Common myeloid progenitor, CD34-positive (primary cell): ENCODE measurements at regions not wholly inside any gene's neighbourhood (a gene's known extent, or its start where the extent isn't known, plus 50 kb on each side); places are given as distances from the start of the nearest gene placed in this dataset.
"Not testable (repeated sequence)": the region's sequence is repeated elsewhere in the genome, so short reads cannot be mapped to it uniquely, and the experiment has no call there.

Experiments
- CTCF ChIA-PET: fragments of 350-600 bp; sonication (Branson Sonifier 250); formaldehyde crosslinking; loops from one replicate; lab custom pipeline; 2021; ENCODE audit warnings: antibody characterized with exemption; lab: Charles Lee
- POLR2A ChIA-PET: fragments of 350-600 bp; sonication (Branson Sonifier 250); formaldehyde crosslinking; loops from one replicate; lab custom pipeline; 2021; ENCODE audit warnings: antibody characterized with exemption; lab: Charles Lee
- DNase-seq, 3 donors: peaks; one replicate each; pipeline versions ENCODE4 v3.0.0 to v3.0.0-alpha.2; 2013
- H3K27ac ChIP-seq, 2 experiments: 1 replicate in 1 of 2; 2 replicates in 1 of 2; pipeline ENCODE4 v1.7.0; 2013; ENCODE audit warnings: inconsistent platforms in 2 of 2, low read length in 2 of 2, mild to moderate bottlenecking in 2 of 2, low read depth in 1 of 2, moderate library complexity in 1 of 2; ENCODE audit not compliant: severe bottlenecking in 2 of 2, insufficient read depth in 1 of 2, poor library complexity in 1 of 2
- H3K27me3 ChIP-seq, 5 experiments: replicated peaks in 2 of 5; 1 replicate in 3 of 5; 2 replicates in 2 of 5; pipeline versions ENCODE4 v1.6.1 to v1.7.0; 2013; ENCODE audit warnings: low read length in 4 of 5, mild to moderate bottlenecking in 2 of 5, moderate library complexity in 2 of 5, inconsistent platforms in 1 of 5; ENCODE audit not compliant: insufficient read depth in 5 of 5, control insufficient read depth in 4 of 5
- H3K36me3 ChIP-seq, 4 experiments: 1 replicate in 2 of 4; 2 replicates in 2 of 4; pipeline versions ENCODE4 v1.6.1 to v1.7.0; 2013; ENCODE audit warnings: low read length in 3 of 4, control low read depth in 1 of 4, mild to moderate bottlenecking in 1 of 4; ENCODE audit not compliant: control insufficient read depth in 4 of 4, insufficient read depth in 4 of 4
- H3K4me1 ChIP-seq, 4 experiments: 1 replicate in 3 of 4; 2 replicates in 1 of 4; pipeline versions ENCODE4 v1.6.1 to v1.7.1; 2013; ENCODE audit warnings: low read length in 3 of 4, mild to moderate bottlenecking in 3 of 4, control low read depth in 1 of 4, inconsistent platforms in 1 of 4, moderate library complexity in 1 of 4; ENCODE audit not compliant: control insufficient read depth in 4 of 4, insufficient read depth in 4 of 4; ENCODE audit errors: control extremely low read depth in 1 of 4
- H3K4me3 ChIP-seq, 7 experiments: 1 replicate in 4 of 7; 2 replicates in 3 of 7; pipeline versions ENCODE4 v1.5.1 to v1.7.0; 2013; ENCODE audit warnings: mild to moderate bottlenecking in 7 of 7, low read length in 6 of 7, moderate library complexity in 6 of 7, inconsistent platforms in 2 of 7, low read depth in 2 of 7, control low read depth in 1 of 7; ENCODE audit not compliant: insufficient read depth in 4 of 7, control insufficient read depth in 1 of 7; ENCODE audit errors: extremely low read depth in 1 of 7
- H3K9me3 ChIP-seq, 5 experiments: 1 replicate in 4 of 5; 2 replicates in 1 of 5; pipeline versions ENCODE4 v1.6.1 to v1.7.1; 2013; ENCODE audit warnings: low read length in 4 of 5, mild to moderate bottlenecking in 2 of 5, inconsistent platforms in 1 of 5, low read depth in 1 of 5, moderate library complexity in 1 of 5; ENCODE audit not compliant: control insufficient read depth in 4 of 5, insufficient read depth in 2 of 5; ENCODE audit errors: control extremely low read depth in 1 of 5
- WGBS: methylation state at CpG from one replicate; pipeline ENCODE4 v1.1.5; 2013; ENCODE audit not compliant: insufficient coverage; 5-methylcytosine and 5-hydroxymethylcytosine counted together

DNA sequence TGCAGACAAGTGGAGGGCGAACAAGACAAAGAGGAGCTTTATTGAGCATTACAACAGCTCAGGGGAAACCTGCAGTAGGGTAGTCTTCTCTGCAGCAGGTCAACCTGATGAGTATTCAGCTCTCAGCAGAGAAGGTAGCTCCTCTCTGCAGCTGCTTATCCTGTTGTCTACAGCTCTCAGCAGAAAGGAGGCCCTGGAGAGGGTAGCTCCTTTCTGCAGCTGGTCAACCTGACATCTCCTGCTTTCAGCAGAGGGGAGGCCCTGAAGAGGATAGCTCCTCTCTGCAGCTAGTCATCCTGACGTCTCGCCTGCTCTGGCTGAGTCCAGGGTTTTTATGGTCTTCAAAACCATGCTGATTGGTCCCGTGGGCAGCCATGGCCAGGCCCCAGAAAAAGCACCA is 113.6 kb downstream of the CD24 start:
- Histone ChIP-seq H3K36me3 (no peaks in the 10 kb centered on the region), H3K4me3 (no peak overlapping the region), H3K9me3 (peaks cover 0 to 17% (median 7%) of the 10 kb centered on the region in 5 experiments), H3K4me1 (no peaks in the 10 kb centered on the region), H3K27ac (no peak overlapping the region), H3K27me3 (no peaks in the 10 kb centered on the region)
- POLR2A ChIA-PET = no interaction called here
- no peak for DNase-seq
- CTCF ChIA-PET = no interaction called here
- WGBS = 95% methylated on average over 2 of the region's 4 CpGs

DNA sequence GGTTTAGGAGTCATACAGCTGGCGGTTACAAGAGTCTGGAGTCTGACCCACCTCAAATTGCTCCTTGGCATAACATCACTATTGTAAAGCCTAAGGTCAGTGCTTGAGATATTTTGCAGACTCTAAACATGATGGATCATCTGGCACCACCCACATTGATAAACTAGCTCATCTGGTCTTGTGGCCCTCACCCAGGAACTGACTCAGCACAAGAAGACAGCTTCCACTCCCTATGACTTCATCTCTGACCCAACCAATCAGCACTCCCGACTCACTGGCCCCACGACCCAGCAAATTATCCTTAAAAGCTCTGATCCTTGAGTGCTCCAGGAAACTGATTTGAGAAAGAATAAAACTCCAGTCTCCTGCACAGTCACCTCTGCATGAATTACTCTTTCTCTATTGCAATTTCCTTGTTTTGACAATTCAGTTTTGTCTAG is 115.9 kb downstream of the CD24 start:
- H3K9me3 ChIP-seq = peaks cover 0 to 12% (median 7%) of the 10 kb centered on the region in 5 experiments
- no peak overlapping the region for H3K27ac ChIP-seq
- CTCF ChIA-PET = no interaction called here
- DNase-seq = no peak
- POLR2A ChIA-PET = no interaction called here
- no peak overlapping the region for H3K4me3 ChIP-seq
- 96% methylated on average over 3 of the region's 3 CpGs for WGBS
- H3K4me1 ChIP-seq = no peaks in the 10 kb centered on the region
- no peaks in the 10 kb centered on the region for H3K36me3 ChIP-seq
- H3K27me3 ChIP-seq = no peaks in the 10 kb centered on the region

- no peaks in the 10 kb centered on the region for H3K4me1 ChIP-seq
- no peak overlapping the region for H3K27ac ChIP-seq
- H3K4me3 ChIP-seq = no peak overlapping the region
- H3K9me3 ChIP-seq = peaks cover 0 to 9% (median 5%) of the 10 kb centered on the region in 5 experiments
- WGBS = 94% methylated on average over 9 of the region's 9 CpGs
- DNase-seq = no peak
- H3K36me3 ChIP-seq = no peaks in the 10 kb centered on the region
- ChIA-PET CTCF (no interaction called here), POLR2A (no interaction called here)
- H3K27me3 ChIP-seq = no peaks in the 10 kb centered on the region
Observed at GRCh38 chr6:106857771-106858652, 116.5 kb downstream of the CD24 start.

DNA sequence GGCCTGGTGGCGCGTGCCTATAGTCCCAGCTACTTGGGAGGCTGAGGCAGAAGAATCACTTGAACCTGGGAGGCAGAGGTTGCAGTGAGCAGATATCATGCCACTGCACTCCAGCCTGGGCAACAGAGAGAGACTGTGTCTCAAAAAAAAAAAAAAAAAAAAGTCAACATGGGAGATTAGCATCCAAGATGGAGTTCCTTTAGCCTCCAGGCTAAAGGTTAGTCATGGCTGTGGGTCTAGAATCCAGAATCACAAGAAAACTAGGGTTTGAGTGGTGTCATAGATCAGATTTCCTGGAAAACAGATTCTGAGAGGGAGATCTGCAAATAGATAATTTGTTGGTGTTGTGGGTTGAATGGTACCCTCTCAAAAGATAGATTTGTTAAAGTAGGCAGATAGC is 117.2 kb downstream of the CD24 start:
- H3K36me3 ChIP-seq, DNase-seq, H3K27ac ChIP-seq, H3K4me1 ChIP-seq, POLR2A ChIA-PET, H3K4me3 ChIP-seq, CTCF ChIA-PET, H3K27me3 ChIP-seq: not testable (repeated sequence)
- WGBS = no CpG with 5 or more reads among the region's 2 CpGs
- H3K9me3 ChIP-seq = peaks cover 0 to 10% (median 5%) of the 10 kb centered on the region in 5 experiments

- CTCF ChIA-PET = no interaction called here
- Histone ChIP-seq H3K4me1 (no peaks in the 10 kb centered on the region), H3K27ac (no peak overlapping the region), H3K4me3 (no peak overlapping the region), H3K36me3 (no peaks in the 10 kb centered on the region), H3K9me3 (peaks cover 0 to 12% (median 4%) of the 10 kb centered on the region in 5 experiments), H3K27me3 (peaks cover 0 to 2% (median 0%) of the 10 kb centered on the region in 5 experiments)
- no peak for DNase-seq
- POLR2A ChIA-PET = no interaction called here
- 81% methylated on average over 4 of the region's 9 CpGs for WGBS
Observed at GRCh38 chr6:106856227-106856874, 118.2 kb downstream of the CD24 start.

DNA sequence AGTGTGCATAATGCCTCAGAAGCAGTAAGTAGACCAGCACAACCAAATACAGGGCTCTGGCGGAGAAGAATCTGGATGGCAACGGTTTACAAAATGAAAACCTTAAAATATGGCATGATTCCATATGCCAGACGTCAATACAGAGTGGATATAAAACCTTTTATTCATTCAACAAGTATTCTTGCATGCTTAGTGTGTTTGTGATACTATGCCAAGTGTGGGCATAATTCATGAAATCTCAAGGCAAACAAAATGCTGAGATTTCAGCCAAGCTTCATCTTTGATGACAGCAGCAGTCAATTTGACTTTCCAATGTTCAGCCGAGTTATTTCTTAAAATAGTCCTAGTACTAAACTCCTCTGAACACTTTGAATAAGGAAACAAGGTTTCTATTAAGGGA is 119.4 kb downstream of the CD24 start:
- Histone ChIP-seq H3K4me1 (no peaks in the 10 kb centered on the region), H3K27ac (no peak overlapping the region), H3K4me3 (no peak overlapping the region), H3K36me3 (no peaks in the 10 kb centered on the region), H3K9me3 (peaks cover 0 to 7% (median 2%) of the 10 kb centered on the region in 5 experiments), H3K27me3 (peaks cover 0 to 2% (median 0%) of the 10 kb centered on the region in 5 experiments)
- 100% methylated on average over 2 of the region's 4 CpGs for WGBS
- POLR2A ChIA-PET = no interaction called here
- no peak for DNase-seq
- CTCF ChIA-PET = no interaction called here
